ENCODE measurements at regions not wholly inside any gene's neighbourhood (a gene's known extent, or its start where the extent isn't known, plus 50 kb on each side); places are given as distances from the start of the nearest gene placed in this dataset.

- no peaks in the 10 kb centered on the region for H3K4me1 ChIP-seq (ENCODE audit: insufficient read depth)
- H3K4me3 ChIP-seq (ENCODE audit: low read depth, low read length): no peak overlapping the region
- H3K27ac ChIP-seq (ENCODE audit: low read depth): no peak overlapping the region
- H3K36me3 ChIP-seq (ENCODE audit: insufficient read depth): no peaks in the 10 kb centered on the region
- DNase-seq (ENCODE audit: extremely low spot score): no peak
Observed at GRCh38 chr5:72005671-72006070, 101.6 kb upstream of the MAP1B start.

- H3K36me3 ChIP-seq (ENCODE audit: insufficient read depth): no peaks in the 10 kb centered on the region
- no peak overlapping the region for H3K27ac ChIP-seq (ENCODE audit: low read depth)
- 34% methylated on average over 1 of the region's 1 CpG for WGBS
- no peaks in the 10 kb centered on the region for H3K4me1 ChIP-seq (ENCODE audit: insufficient read depth)
- H3K4me3 ChIP-seq (ENCODE audit: low read depth, low read length): no peak overlapping the region
- DNase-seq (ENCODE audit: extremely low spot score): no peak
Observed at GRCh38 chr5:72006361-72006760, 100.9 kb upstream of the MAP1B start.

GRCh38 chr5:72007336-72008111 lies 99.8 kb upstream of the MAP1B start:
- Histone ChIP-seq H3K4me3 (ENCODE audit: low read depth, low read length) (no peak overlapping the region), H3K4me1 (ENCODE audit: insufficient read depth) (no peaks in the 10 kb centered on the region), H3K36me3 (ENCODE audit: insufficient read depth) (no peaks in the 10 kb centered on the region), H3K27ac (ENCODE audit: low read depth) (no peak overlapping the region)
- 72% methylated on average over 7 of the region's 7 CpGs for WGBS
- DNase-seq (ENCODE audit: extremely low spot score): no peak

DNA sequence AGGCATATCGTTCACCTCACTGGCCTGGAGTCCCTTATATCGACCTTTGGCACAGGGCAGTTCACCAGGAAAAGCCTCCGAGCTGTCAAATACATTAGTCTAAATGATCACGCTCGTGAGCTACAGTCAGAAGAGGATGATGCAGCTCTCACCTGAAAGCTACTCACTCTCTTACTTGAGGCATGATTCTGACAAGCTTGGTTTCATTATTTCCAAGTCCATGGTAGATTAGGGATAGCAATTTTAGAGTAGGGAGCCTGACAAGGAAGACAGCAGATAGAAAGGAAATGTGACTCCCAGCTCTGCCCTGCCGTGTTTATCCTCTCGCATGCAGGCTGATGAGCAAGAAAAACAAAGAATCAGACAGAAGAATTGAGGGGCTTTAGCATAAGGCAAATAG lies 98.0 kb upstream of the MAP1B start:
- H3K36me3 ChIP-seq (ENCODE audit: insufficient read depth): no peaks in the 10 kb centered on the region
- H3K4me1 ChIP-seq (ENCODE audit: insufficient read depth): no peaks in the 10 kb centered on the region
- H3K27ac ChIP-seq (ENCODE audit: low read depth): no peak overlapping the region
- no peak overlapping the region for H3K4me3 ChIP-seq (ENCODE audit: low read depth, low read length)
- 67% methylated on average over 7 of the region's 7 CpGs for WGBS
- no peak for DNase-seq (ENCODE audit: extremely low spot score)

GRCh38 chr5:72010430-72010829 lies 96.8 kb upstream of the MAP1B start:
- no peak for DNase-seq (ENCODE audit: extremely low spot score)
- Histone ChIP-seq H3K36me3 (ENCODE audit: insufficient read depth) (no peaks in the 10 kb centered on the region), H3K27ac (ENCODE audit: low read depth) (no peak overlapping the region), H3K4me1 (ENCODE audit: insufficient read depth) (no peaks in the 10 kb centered on the region), H3K4me3 (ENCODE audit: low read depth, low read length) (no peak overlapping the region)
- WGBS: 78% methylated on average over 4 of the region's 4 CpGs

- H3K4me3 ChIP-seq (ENCODE audit: low read depth, low read length): no peak overlapping the region
- H3K36me3 ChIP-seq (ENCODE audit: insufficient read depth): no peaks in the 10 kb centered on the region
- no peaks in the 10 kb centered on the region for H3K4me1 ChIP-seq (ENCODE audit: insufficient read depth)
- H3K27ac ChIP-seq (ENCODE audit: low read depth): no peak overlapping the region
- DNase-seq (ENCODE audit: extremely low spot score): no peak
- 64% methylated on average over 4 of the region's 4 CpGs for WGBS
Observed at GRCh38 chr5:72012906-72013305, 94.4 kb upstream of the MAP1B start.

DNA sequence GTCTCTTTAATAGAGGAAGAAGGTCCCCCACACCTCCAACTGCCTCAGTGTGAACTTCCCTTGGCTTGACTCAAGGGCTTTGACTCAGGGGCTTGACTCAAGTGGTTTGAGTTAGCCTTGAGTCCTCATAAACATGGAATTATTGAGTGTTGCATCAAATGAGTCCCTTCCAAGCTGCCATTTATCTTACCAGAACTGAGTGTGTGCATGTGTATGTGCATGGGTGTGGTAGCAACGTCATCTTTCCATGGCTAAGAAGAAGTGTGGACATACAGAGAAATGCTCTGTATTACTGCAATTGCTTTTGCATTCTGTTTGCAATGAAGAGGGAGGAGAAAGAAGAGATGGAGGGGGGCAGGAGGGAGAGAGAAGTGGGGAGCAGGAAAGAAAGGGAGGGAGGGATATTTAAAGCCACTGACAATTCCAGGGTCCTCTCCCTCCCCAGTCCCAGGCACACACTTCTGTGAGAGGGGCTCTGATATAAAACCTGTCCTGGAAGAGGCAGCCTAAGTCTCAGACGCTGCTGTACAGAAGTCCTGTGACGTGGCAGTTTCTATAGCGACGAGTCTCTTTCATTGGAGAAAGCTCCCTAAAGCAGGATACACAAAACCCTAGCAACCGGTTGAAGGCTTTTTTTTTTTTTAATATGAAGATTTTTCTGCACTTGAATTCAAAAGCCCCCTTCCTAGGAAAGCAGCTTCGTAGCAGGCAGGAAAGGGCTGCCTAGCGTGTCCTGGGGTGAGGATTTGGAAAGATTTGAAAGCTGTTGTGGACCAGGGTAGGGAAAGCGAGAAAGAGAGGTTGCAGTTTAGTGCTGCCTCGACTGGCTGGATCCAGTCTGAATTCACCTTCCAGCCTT lies 93.3 kb upstream of the MAP1B start:
- Histone ChIP-seq H3K27ac (ENCODE audit: low read depth) (no peak overlapping the region), H3K4me3 (ENCODE audit: low read depth, low read length) (no peak overlapping the region), H3K4me1 (ENCODE audit: insufficient read depth) (no peaks in the 10 kb centered on the region), H3K36me3 (ENCODE audit: insufficient read depth) (no peaks in the 10 kb centered on the region)
- WGBS: 31% methylated on average over 10 of the region's 10 CpGs
- DNase-seq (ENCODE audit: extremely low spot score): peak; percentile 61

DNA sequence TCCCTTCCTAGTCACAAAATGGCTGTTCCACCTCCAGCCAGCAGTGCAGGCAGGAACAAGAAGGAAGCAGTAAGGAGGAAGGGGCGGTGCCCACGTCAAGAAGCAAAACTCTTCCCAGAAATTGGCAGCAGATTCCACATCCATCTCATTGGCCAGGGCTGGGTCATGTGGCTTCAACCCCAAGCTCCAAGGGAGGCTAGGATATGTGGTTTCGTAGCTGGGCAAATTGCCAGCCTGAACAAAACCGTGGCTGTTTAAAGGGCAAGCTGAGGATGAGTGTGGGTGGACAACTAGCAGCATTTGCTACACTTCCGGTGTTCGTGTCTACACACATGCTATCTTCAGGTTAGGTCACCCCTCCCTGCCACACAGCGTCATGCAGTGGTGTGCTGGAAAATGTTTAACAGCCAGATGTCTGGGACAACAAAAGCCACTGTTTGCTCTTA lies 92.1 kb upstream of the MAP1B start:
- Histone ChIP-seq H3K27ac (ENCODE audit: low read depth) (no peak overlapping the region), H3K36me3 (ENCODE audit: insufficient read depth) (no peaks in the 10 kb centered on the region), H3K4me1 (ENCODE audit: insufficient read depth) (no peaks in the 10 kb centered on the region), H3K4me3 (ENCODE audit: low read depth, low read length) (no peak overlapping the region)
- no peak for DNase-seq (ENCODE audit: extremely low spot score)
- 38% methylated on average over 7 of the region's 7 CpGs for WGBS

DNA sequence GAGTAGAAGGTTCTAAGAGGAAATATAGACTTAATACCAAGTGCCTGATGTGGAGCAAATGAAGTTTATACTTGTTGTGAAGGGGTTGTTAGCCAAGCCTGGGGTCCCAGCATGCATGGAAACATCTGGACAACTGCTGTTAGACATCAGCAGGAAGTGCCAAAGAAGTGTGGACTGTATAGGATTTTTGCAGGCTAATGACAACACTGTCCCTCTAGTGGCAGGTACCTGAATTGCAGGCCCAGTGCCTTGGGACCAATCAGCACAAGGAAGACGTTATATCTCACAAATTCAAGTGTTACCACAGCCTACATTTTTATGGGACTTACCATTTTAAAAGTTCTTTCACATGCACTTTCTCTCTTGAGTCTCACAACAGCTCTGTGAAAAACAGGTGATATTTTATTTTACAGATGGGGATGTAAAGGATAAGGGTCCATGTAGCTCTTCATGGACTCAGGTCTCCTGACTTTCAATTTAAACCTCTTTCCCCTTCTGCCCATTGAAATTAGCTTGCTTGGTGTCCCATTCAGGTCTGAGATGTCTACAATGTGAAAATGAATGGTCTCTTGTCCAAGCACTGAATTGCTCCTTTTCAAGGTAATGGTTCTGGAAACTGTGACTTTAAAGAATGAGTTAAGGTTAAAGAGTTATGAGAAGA lies 89.0 kb upstream of the MAP1B start:
- Histone ChIP-seq H3K4me1 (ENCODE audit: insufficient read depth) (no peaks in the 10 kb centered on the region), H3K27ac (ENCODE audit: low read depth) (no peak overlapping the region), H3K36me3 (ENCODE audit: insufficient read depth) (no peaks in the 10 kb centered on the region), H3K4me3 (ENCODE audit: low read depth, low read length) (no peak overlapping the region)
- WGBS: 36% methylated on average over 1 of the region's 1 CpG
- DNase-seq (ENCODE audit: extremely low spot score): no peak

- 49% methylated on average over 4 of the region's 4 CpGs for WGBS
- Histone ChIP-seq H3K27ac (ENCODE audit: low read depth) (no peak overlapping the region), H3K4me3 (ENCODE audit: low read depth, low read length) (no peak overlapping the region), H3K4me1 (ENCODE audit: insufficient read depth) (no peaks in the 10 kb centered on the region), H3K36me3 (ENCODE audit: insufficient read depth) (no peaks in the 10 kb centered on the region)
- no peak for DNase-seq (ENCODE audit: extremely low spot score)
Observed at GRCh38 chr5:72020161-72020983, 86.9 kb upstream of the MAP1B start.

- WGBS: 92% methylated on average over 8 of the region's 8 CpGs
Observed at GRCh38 chr5:72021651-72022357, 85.5 kb upstream of the MAP1B start.

DNA sequence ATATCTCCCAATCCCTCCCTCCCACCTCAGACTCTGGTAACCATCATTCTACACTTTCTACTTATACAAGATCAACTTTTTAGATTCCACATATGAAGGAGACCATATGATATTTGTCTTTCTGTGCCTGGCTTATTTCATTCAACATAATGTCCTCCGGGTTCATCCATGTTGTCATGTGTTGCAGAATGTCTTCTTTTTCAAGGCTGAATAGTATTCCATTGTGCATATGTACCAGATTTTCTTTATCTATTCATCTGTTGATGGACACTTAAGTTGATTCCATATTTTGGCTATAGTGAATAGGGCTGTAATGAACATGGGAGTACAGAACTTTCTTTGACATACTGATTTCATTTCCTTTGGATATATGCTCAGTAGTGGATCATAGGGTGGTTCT lies 78.9 kb upstream of the MAP1B start:
- Histone ChIP-seq H3K4me3 (ENCODE audit: low read depth, low read length) (no peak overlapping the region), H3K27ac (ENCODE audit: low read depth) (no peak overlapping the region), H3K4me1 (ENCODE audit: insufficient read depth) (no peaks in the 10 kb centered on the region), H3K36me3 (ENCODE audit: insufficient read depth) (no peaks in the 10 kb centered on the region)
- no peak for DNase-seq (ENCODE audit: extremely low spot score)
- WGBS: 99% methylated on average over 1 of the region's 1 CpG

More at GRCh38 chr5:72021651-72022357, 85.5 kb upstream of the MAP1B start:
- H3K4me1 ChIP-seq (ENCODE audit: insufficient read depth): no peaks in the 10 kb centered on the region
- no peaks in the 10 kb centered on the region for H3K36me3 ChIP-seq (ENCODE audit: insufficient read depth)
- no peak overlapping the region for H3K4me3 ChIP-seq (ENCODE audit: low read depth, low read length)
- H3K27ac ChIP-seq (ENCODE audit: low read depth): no peak overlapping the region
- DNase-seq (ENCODE audit: extremely low spot score): no peak

DNA sequence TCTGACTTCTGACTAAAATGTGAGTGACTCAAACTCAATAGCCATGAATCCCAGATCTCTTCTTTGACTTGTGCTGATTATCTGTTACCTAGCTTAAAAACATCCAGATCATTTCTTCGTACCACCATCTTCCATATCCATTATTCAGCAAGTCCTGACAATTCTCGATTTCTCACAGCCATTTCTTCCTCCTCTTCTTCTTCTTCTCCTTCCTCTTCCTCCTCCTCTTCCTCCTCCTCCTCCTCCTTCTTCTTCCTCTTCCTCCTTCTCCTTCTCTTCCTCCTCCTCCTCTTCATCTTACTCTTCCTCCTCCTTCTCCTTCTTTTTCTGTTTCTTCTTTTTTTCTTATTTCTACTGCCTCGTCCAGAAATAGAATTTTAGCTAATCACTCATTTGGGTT lies 77.0 kb upstream of the MAP1B start:
- no peaks in the 10 kb centered on the region for H3K4me1 ChIP-seq (ENCODE audit: insufficient read depth)
- no peak overlapping the region for H3K27ac ChIP-seq (ENCODE audit: low read depth)
- no peak overlapping the region for H3K4me3 ChIP-seq (ENCODE audit: low read depth, low read length)
- H3K36me3 ChIP-seq (ENCODE audit: insufficient read depth): no peaks in the 10 kb centered on the region
- DNase-seq (ENCODE audit: extremely low spot score): no peak
- WGBS: 92% methylated on average over 3 of the region's 3 CpGs
